NCI-H526 treated with DMSO at 0.1 percent for 48 hours (cell line): ENCODE measurements at regions not wholly inside any gene's neighbourhood (a gene's known extent, or its start where the extent isn't known, plus 50 kb on each side); places are given as distances from the start of the nearest gene placed in this dataset.

ENCODE experiments used
- DNase-seq: peaks from one replicate; lab custom pipeline; 2025; lab: John Stamatoyannopoulos, UW

DNA sequence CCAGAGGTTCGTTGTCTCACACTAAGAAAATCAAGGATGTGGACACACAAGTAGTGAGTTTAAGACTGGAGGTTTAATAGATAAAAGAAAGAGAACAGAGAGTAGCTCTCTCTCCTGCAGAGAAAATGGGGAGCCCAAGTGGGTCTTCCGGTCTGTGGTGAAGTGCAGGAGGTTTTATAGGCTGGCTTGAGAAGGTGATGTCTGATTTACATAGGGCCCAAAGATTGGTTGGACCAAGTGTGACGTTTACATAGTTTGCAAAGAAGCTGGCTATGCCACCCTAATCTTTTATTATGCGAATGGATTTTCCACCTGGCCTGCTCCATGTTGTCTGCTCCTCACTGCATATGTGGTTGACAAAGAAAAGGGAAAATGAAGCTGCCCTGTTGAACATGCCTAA, 430.4 kb upstream of the TRIB2 start:
- DNase-seq, result no peak

DNA sequence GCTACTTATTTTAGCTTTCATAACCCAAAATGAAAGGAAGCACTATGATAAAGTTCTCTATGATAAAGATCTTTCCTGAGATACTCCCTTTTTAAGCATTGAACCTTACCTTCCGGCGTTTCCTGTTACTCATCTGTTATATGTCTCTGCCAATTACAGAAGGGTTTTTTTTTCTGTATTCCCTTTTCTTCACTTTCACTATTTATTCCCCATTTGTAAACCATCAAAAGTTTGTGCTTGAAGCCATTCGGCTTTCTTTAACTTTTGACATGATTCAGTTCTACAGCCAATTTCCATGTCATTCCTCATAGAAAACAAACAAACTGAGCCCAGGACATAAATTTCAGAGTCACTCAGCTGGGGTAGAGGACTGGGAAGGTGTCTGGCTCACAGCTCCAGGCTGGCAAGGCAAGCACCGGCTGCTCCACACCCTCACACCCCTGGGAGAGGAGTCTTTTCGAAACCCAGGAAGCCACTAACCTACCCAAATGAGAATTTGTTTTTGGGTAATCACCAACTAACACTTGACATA, 429.4 kb upstream of the TRIB2 start:
- DNase-seq, result no peak

DNA sequence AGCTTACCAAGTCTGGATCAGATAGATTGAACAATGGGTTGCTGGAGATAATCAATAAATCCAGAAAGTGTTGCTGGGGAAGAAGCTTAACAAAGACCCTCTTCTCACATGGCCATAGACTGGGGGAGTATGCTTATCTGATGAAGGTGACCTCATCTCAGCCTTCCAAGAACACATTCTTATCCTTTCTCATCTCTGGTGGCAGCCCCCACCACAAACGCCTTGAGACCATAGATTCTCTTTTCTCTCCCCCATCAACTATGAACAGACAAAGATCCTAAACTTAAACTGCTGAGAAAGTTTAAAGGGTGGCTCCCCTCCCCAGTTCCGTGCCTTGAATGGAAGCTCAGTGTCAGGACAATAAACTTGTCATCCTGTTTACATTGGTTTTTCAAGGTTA, 428.7 kb upstream of the TRIB2 start:
- no peak for DNase-seq

DNA sequence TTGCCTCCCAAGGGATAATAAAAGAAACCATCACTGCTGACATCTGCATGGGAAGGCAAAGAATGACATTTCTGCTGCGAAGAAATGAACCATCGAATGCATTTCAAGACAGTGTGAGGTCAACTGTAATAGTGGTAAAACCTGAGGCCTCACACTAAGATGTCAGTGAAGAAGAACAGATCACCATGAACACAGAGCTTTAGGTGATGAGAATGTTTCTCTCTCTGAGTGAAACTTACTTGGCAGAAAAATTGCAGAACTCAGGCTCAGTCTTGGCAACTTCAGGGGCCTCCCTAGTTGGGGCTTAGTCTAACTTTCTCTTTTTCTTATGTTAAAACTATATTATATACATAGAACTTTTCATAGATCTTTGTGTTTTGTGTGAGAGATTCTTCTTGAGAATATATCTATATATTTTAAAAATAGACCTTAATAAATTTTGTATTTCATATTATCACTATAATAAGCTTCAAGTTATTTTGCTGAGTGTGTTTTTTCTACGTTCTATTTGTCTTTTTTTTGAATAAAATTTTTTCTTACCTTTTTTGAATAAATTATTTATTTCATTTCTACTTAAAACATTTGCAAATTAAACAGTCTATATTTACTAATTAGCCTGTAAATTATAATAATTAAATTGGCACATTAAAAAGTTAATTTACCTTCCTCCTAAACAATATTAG, 427.5 kb upstream of the TRIB2 start:
- DNase-seq, result no peak

DNA sequence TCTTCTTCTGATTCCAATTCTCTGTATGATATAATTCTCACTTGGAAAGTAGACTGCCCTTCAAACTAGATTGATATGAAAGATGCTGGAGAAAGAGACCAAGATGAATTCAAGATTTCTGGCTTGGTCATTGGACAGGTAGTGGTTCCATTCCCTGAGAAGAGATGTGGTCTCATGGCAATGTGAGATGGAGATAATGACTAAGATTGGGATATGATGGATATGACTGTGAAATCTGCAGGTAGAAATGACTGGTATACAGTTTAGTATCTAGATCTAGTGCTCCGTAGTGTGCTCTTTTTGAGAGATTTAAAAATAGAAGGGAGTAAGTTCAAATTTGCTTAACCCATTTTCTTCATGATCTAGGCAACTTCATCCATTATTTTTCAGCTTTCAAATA, 425.4 kb upstream of the TRIB2 start:
- no peak for DNase-seq

DNA sequence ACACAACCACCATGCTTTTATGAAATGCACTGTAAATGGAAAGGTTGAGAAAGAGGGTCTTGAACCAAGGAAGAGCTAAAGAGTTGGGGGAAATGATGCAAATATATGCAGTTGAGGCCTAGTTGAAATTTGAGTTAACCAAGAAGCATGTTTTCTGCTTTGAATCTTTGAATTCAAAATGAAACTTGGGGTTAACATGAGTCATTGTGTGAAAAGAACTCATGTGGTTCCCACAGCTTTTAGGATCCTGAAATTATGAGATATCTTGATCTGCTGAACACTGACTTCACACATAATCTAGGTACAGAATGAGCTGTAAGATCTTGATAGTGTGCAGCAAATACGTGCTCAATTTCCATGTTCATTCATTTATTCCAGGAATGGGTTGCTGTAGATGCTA, 422.9 kb upstream of the TRIB2 start:
- DNase-seq, result no peak

DNA sequence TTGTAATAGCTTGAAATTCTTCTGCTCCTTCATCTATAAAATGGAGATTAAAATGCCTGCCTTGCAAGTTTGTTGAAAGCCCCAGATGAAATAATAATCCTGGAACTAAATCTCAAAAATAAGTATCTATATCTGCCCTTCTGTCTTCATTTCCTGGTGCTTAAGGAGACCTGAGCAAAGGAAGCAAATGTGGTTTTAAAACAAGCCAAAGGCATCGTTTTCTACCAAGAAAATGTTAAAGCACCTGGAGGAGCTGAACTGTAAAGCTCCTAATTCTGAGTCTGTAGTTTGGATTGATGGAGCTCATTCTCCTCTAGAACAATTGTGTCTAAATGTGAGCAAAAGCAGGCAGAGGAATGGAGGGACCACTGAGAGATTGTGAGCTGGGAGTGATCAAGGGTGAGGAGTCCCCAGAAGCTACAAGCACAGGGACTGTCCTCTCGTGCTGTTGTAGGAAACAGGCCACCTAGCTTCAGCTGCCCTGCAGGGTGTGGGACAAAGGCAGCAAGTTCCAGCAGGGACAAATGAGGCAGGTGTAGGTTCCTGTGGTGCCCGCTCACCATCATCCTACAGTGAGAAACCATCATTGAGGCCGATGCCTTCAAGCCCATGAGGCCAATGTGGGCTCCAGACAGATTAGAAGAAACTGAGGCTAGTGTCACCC, 420.7 kb upstream of the TRIB2 start:
- DNase-seq, result no peak

DNA sequence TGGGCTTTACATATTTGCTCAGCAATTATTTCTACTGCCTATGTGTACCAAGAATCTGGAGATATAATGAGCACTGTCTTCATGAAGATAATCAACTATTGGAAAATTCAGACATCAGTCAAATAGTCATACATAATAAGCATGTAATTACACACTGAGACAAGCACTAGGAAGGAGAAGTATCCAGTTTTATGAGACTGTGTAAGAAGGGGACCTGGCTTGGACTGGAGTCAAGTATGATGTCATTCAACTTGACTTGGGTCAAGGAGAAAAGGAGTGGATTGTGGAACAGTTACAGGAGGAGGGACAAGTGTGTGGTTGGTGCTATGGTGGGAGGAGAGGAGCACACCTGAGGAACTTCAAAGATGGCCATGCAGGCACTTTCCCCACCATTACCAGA, 419.8 kb upstream of the TRIB2 start:
- no peak for DNase-seq

DNA sequence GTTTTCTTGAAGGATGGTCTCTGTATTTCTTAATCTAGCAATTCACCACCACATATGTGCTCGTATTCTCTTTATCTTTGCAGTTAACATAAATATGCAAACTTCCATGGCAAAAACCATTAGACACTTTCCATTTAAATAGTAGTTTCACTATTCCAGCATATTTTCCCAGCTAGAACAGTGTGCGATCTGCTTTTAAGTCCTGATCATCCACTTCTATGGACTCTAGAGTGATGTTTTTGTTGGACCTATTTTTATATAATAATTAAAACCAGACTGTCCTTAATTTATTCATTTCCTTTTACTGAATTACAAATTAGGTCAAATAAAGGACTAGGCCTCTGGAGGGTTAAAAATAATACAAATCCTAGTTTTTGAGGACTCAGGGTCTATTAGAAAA, 418.4 kb upstream of the TRIB2 start:
- DNase-seq, result no peak

DNA sequence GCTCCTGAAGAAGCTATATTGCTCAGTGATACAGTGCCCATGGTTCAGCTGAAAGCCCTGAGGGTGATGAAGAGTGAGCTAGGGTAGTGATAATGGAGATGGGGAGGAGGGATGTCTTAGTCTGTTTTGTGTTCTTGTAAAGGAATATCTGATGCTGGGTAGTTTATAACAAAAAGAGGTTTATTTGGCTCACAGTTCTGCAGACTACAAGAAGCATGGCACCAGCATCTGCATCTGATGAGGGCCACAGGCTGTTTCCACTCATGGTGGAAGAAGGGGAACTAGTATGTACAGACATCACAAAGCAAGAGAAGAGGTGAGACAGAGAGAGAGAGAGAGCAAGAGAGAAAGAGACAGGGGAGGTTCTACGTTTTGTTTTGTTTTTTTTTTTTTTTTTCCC, 417.3 kb upstream of the TRIB2 start:
- no peak for DNase-seq

DNA sequence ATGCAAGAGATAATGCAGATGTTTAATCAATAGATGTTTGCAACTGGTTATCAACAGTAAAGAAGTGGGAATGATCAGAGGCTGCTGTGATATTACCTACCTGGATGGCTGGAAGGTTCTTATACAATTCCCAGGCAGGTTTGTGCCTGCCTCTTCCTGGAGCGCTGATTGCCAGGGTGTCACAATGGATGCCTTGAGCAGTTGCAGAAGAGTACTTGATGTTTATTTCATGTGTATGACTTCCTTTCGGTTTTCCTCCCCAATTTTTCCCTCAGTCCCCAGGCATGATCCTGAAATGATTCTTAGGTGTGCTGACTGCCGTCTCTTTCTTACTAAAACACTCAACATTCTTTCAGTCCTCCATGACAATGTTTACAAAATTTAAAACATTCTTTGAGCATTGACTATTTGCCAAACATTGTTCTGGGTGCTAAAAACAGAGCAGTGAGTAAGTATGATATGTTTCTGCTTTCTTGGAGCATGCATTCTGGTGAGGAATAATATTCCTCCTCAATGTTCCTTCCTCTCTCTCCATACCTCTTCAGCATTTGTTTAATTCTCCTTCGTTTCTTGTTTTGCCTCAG, 416.6 kb upstream of the TRIB2 start:
- DNase-seq, result no peak

DNA sequence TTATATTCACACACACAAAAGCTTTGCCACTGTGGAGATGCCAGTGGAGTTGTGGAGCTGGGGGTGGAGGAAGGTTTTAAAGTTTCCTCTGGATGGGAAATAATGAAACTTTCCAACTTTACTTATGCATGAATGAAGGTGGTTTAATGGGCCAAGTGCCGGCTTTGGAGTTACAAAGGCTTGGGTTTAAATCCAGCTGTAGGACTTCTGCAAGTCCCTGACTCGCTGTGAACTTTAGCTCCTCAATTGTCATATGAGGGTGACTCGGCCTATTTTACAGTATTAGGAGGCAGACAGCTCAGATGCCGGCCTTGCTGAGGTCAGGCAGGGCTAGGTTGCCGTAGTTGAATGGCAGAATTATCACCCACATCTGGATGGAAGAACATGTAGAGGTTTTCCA, 415.8 kb upstream of the TRIB2 start:
- DNase-seq, result no peak

DNA sequence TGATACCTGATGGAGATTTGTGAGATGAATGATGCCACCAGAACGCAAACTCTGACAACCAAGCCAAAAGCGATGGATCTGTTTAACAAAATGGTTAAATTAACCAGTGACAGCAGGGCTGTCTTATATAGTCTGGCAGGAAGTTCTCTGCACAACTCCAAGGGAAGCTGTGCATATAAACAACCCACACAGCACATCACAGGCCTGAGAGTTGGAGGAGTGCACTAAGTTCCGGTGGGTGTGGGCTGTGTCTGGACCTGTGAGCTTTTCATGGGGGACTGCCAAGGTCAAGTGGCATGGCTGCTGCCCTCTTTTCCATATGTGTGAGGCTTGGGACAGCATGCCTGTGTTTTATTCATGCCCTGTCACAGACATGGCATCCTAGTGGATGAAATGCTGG, 414.6 kb upstream of the TRIB2 start:
- no peak for DNase-seq

DNA sequence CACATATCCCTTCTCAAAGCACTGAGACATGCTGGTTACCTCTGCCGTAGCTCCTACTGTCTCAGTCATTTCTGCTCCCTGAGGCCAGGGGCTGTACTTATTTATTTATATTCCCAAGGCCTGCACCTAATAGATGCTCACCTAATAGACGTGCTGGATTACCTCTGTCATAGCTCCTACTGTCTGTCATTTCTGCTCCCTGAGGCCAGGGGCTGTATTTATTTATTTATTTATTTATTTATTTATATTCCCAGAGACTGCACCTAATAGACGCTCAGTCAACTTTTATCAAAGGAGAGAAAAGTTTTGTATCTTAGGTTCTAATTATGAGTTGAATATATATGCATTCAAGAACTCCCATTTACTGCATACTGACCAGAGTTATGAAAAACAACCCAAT, 414.0 kb upstream of the TRIB2 start:
- no peak for DNase-seq

DNA sequence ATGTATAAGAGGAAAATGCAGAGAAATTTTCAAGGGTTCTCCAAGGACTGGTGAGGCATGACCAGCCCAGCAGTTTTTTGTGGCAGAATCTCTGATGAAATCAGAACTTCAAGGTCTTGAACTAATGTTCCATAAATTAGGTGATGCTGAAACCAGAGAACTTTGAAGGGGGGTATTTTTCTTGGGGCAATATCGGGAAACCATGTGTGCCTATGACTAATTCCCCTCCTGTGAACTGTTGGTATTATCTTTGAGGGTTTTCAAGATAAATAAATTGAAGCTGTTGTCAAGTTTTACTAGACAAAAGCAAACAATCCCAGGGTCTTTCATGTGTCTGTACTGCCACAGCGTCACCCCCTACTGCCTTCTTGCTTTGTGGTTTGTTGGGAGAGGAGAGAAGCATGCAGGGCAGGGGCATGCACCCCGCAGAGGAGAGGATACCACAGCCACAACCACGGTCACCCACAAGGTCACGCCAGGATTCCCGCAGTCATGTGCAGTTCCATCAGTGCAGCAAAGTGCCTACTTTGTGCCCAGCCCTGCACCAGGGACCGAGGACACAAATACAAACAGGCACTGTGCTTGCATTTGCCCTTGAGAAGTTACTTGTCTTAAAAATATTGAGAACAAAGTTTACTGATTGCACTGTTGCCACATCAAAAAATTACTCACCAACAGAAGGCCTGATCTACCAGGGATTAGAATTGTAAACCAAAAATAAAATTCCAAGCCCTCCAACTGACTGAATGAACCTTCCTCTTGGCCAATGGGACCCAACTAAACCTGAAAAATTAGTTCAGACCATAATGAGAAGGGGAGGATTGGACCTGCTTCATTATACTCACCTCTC, 413.3 kb upstream of the TRIB2 start:
- DNase-seq, result no peak

DNA sequence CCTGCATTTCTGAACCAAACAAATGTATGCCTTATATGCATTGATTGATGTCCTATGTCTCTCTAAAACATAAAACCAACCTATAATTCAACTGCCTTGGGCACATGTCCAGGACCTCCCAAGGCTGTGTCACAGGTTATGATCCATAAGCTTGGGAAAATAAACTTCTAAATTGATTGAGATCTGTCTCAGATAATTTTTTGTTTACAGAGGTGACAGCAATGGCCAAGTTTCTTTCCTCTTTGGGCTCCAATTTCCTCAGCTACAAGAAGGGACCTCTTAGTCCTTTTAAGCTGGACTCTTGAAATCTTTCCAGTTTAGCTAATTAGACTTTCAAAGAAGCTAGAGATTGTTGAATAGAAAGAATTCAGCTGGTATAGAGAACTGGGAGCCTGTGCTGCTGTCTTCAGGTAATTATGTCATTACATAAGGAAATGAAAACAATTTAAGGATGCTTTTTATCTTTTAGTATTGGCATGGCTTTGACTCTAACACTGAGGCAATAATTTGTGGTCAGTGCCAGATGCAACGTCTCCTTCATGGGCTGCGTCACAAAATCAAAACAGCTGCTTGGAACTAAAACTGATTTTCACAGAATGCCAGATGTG, 412.1 kb upstream of the TRIB2 start:
- no peak for DNase-seq

DNA sequence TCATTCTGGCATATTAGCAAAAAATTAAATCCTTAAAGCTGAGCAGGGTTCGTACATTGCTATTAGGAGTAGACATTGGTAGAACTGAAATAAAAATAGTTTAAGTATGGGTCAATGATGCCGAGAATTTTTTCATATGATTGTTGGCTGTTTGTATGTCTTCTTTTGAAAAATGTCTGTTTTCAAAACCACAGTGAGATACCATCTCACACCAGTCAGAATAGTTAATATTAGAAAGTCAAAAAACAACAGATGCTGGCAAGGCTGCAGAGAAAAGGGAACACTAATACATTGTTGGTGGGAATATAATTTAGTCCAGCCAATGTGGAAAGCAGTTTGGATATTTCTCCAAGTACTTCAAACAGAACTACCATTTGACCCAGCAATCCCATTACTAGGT, 410.8 kb upstream of the TRIB2 start:
- DNase-seq, result no peak

DNA sequence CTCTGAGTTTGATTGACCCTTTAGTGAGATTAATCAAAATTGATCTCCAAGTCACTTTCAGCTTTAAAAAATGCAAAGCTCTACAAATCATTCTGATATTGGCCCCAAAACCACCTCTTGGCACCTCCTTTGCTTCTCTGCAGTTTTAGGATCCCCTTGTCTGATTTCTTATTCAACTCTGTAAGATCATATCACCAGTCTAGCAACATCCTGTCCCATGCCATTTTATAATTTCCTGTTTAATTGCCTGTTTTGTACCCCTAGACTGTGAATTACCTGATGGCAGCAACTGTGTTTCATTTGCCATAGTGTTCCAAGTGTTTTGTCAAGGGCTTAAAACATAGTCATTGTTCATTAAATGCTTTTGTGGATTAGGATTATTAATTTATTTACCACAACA, 406.3 kb upstream of the TRIB2 start:
- no peak for DNase-seq

DNA sequence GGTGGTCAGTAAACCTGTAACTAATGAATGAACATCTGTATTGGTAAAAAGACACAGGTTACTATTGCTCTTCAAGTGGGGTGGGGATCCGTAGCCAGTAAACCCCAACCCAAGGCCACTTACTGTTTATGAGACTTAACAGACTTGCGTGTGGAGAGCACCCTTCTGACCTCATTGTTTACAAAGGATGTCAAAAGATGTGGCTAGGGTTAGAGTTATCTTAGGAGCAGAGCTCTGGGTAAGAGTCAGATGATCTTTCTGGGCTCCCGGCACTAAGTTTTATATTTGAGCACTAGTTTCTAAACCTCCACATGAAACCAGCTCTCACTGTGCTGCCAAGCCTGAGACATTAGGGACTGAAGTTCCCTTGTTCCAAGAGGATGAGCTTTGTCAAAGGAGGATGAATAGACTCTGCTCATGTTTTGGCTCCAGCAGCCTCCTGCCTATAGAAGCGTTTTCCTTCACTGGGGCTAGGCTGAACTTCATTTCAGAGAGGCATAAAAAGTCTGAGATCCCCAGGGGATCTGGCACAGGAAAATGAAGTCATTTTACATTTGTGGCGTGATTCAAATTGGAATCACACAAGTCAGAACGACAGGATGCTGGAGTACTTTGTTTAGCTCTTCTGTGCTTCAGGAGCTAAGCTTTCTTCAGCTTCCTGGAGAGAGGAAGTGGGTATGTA, 403.1 kb upstream of the TRIB2 start:
- DNase-seq, result no peak

DNA sequence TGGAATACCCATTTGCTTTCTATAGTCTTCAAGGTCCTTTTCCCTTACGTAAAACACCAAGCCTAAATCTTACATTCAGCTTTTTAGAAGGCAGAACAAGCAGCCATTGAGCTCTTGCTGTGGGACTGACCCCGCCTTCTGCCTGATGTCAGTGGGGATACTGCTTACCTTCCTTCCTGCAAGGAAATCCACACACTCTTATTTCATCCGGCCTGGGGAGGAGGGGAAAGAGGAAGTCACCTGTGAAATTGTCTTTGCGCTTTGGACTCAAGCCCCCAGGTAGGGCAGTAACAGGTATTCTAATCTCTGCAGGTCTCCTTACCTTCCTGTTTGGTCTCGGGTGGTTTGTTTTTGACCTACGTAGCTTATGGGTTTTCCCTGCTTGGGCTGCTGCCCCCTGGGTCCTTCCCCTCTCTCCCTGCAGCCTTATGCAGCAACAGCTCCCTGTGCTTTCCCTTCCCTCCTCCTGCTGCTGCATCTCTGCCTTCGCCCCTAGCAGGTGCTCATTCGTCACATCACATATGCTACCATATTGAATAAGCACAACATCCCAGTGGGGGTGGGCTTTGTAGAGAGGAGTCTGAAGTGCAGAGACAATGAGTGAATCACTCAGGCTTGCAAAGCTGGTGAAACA, 402.5 kb upstream of the TRIB2 start:
- no peak for DNase-seq

DNA sequence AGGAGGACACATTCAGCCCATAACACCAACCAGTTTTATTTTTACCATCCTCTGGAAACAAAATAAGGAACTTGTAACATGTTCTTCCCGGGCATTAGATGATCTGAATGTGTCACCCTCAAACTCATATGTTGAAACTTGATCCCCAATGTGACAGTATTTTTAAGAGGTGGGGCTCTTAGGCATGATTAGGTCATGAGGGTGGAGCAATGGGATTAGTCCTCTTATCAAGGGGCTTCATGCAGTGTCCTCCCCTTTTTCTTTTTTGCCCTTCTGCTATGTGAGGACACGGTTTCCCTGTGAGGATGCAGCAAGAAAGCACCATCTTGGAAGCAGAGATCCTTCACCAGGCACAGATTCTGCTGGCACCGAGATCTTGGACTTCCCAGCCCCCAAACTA, 401.5 kb upstream of the TRIB2 start:
- no peak for DNase-seq
